ENCODE measurements at regions not wholly inside any gene's neighbourhood (a gene's known extent, or its start where the extent isn't known, plus 50 kb on each side); places are given as distances from the start of the nearest gene placed in this dataset.

- no peak for TF ChIP-seq CTCF (IDR thresholded peaks at IDR 0.05)
- ATAC-seq (ENCODE audit: low FRiP score): no peak
- DNase-seq (ENCODE audit: low spot score): no peak
Measured at GRCh38 chr3:147924755-147925154, 515.6 kb downstream of the ZIC1 start.

GRCh38 chr3:147925272-147925671 lies 516.1 kb downstream of the ZIC1 start:
- no peak for ATAC-seq (ENCODE audit: low FRiP score)
- no peak for TF ChIP-seq CTCF (IDR thresholded peaks at IDR 0.05)
- DNase-seq (ENCODE audit: low spot score): no peak

- ATAC-seq (ENCODE audit: low FRiP score) (no peak), DNase-seq (ENCODE audit: low spot score) (no peak)
- no peak for TF ChIP-seq CTCF (IDR thresholded peaks at IDR 0.05)
Measured at GRCh38 chr3:147930232-147930807, 521.2 kb downstream of the ZIC1 start.

GRCh38 chr3:147934451-147935180 lies 525.5 kb downstream of the ZIC1 start:
- no peak for ATAC-seq (ENCODE audit: low FRiP score)
- no peak for DNase-seq (ENCODE audit: low spot score)
- no peak for TF ChIP-seq CTCF (IDR thresholded peaks at IDR 0.05)

GRCh38 chr3:147937341-147937740 lies 528.2 kb downstream of the ZIC1 start:
- DNase-seq (ENCODE audit: low spot score): no peak
- TF ChIP-seq CTCF (IDR thresholded peaks at IDR 0.05): no peak
- no peak for ATAC-seq (ENCODE audit: low FRiP score)

GRCh38 chr3:147937891-147938290 lies 528.7 kb downstream of the ZIC1 start:
- TF ChIP-seq CTCF (IDR thresholded peaks at IDR 0.05): no peak
- DNase-seq (ENCODE audit: low spot score): no peak
- no peak for ATAC-seq (ENCODE audit: low FRiP score)

- TF ChIP-seq CTCF (IDR thresholded peaks at IDR 0.05): no peak
- no peak for ATAC-seq (ENCODE audit: low FRiP score)
- no peak for DNase-seq (ENCODE audit: low spot score)
Measured at GRCh38 chr3:147939425-147939824, 530.3 kb downstream of the ZIC1 start.
